Neuronal stem cell (in vitro differentiated cells): ENCODE measurements at regions not wholly inside any gene's neighbourhood (a gene's known extent, or its start where the extent isn't known, plus 50 kb on each side); places are given as distances from the start of the nearest gene placed in this dataset.

Source experiments
- DNase-seq: peaks from one replicate; pipeline ENCODE4 v3.0.0-alpha.2; 2013; ENCODE audit warnings: low spot score
- H2AFZ ChIP-seq: one replicate; pipeline ENCODE4 v1.6.1; 2013; ENCODE audit warnings: mild to moderate bottlenecking, low read length, inconsistent platforms
- H2AK5ac ChIP-seq: 2 replicates; pipeline ENCODE4 v1.6.1; 2013; ENCODE audit warnings: low read depth, mild to moderate bottlenecking, inconsistent platforms, low read length, moderate library complexity, mixed read lengths
- H2BK120ac ChIP-seq: 2 replicates; pipeline ENCODE4 v1.6.1; 2013; ENCODE audit warnings: low read depth, mild to moderate bottlenecking, inconsistent platforms, low read length, moderate library complexity, mixed read lengths
- H2BK12ac ChIP-seq: one replicate; pipeline ENCODE4 v1.6.1; 2013; ENCODE audit warnings: low read length, inconsistent platforms
- H2BK15ac ChIP-seq: 2 replicates; pipeline ENCODE4 v1.6.1; 2013; ENCODE audit warnings: mild to moderate bottlenecking, low read length, inconsistent platforms, mixed read lengths
- H2BK5ac ChIP-seq: one replicate; pipeline ENCODE4 v1.6.1; 2013; ENCODE audit warnings: inconsistent platforms, mild to moderate bottlenecking, low read length, moderate library complexity
- H3K14ac ChIP-seq: one replicate; pipeline ENCODE4 v1.6.1; 2013; ENCODE audit warnings: low read length, inconsistent platforms
- H3K18ac ChIP-seq: 2 replicates; pipeline ENCODE4 v1.6.1; 2013; ENCODE audit warnings: low read length, inconsistent platforms
- H3K23ac ChIP-seq: 2 replicates; pipeline ENCODE4 v1.6.1; 2013; ENCODE audit warnings: low read depth, mild to moderate bottlenecking, mixed read lengths, low read length, inconsistent platforms; ENCODE audit not compliant: poor library complexity
- H3K27ac ChIP-seq: replicated peaks from 3 replicates; pipeline ENCODE4 v1.5.1; 2013; ENCODE audit warnings: low read length, inconsistent platforms
- H3K27me3 ChIP-seq, 3 experiments: 2 replicates each; pipeline ENCODE4 v1.6.1; 2013; ENCODE audit warnings: low read length in 3 of 3, mild to moderate bottlenecking in 2 of 3, inconsistent platforms in 1 of 3, low read depth in 1 of 3, mixed read lengths in 1 of 3, moderate library complexity in 1 of 3; ENCODE audit not compliant: control insufficient read depth in 3 of 3, insufficient read depth in 3 of 3
- H3K36me3 ChIP-seq, 2 donors: replicated peaks in 1 of 2; 2 replicates each; pipeline ENCODE4 v1.6.1; 2013; ENCODE audit warnings: low read length in 2 of 2; ENCODE audit not compliant: control insufficient read depth in 2 of 2, insufficient read depth in 2 of 2
- H3K4ac ChIP-seq: 2 replicates; pipeline ENCODE4 v1.6.1; 2013; ENCODE audit warnings: inconsistent platforms, mild to moderate bottlenecking, low read length, moderate library complexity
- H3K4me1 ChIP-seq, 2 donors: 1 replicate in 1 of 2; 2 replicates in 1 of 2; pipeline ENCODE4 v1.6.1; 2013; ENCODE audit warnings: low read length in 2 of 2, low read depth in 1 of 2; ENCODE audit not compliant: control insufficient read depth in 2 of 2, insufficient read depth in 1 of 2
- H3K4me2 ChIP-seq: one replicate; pipeline ENCODE4 v1.6.1; 2013; ENCODE audit warnings: mild to moderate bottlenecking, low read length, inconsistent platforms; ENCODE audit not compliant: insufficient read depth, poor library complexity, severe bottlenecking
- H3K4me3 ChIP-seq, 2 donors: 2 replicates each; pipeline ENCODE4 v1.5.1; 2013; ENCODE audit warnings: low read length in 2 of 2, mild to moderate bottlenecking in 2 of 2, inconsistent platforms in 1 of 2, moderate library complexity in 1 of 2
- H3K79me1 ChIP-seq: one replicate; pipeline ENCODE4 v1.6.1; 2013; ENCODE audit warnings: low read depth, mild to moderate bottlenecking, inconsistent platforms, low read length, moderate library complexity
- H3K9ac ChIP-seq: one replicate; pipeline ENCODE4 v1.6.1; 2013; ENCODE audit warnings: mild to moderate bottlenecking, low read depth, low read length, inconsistent platforms; ENCODE audit not compliant: poor library complexity
- H3K9me3 ChIP-seq, 2 donors: replicated peaks in 1 of 2; 2 replicates each; pipeline versions ENCODE3 to v1.6.1; 2013; ENCODE audit warnings: low read length in 2 of 2, mild to moderate bottlenecking in 2 of 2, inconsistent platforms in 1 of 2, low read depth in 1 of 2, mixed read lengths in 1 of 2, moderate library complexity in 1 of 2; ENCODE audit not compliant: control insufficient read depth in 2 of 2, insufficient read depth in 1 of 2
- H4K8ac ChIP-seq: one replicate; pipeline ENCODE4 v1.6.1; 2013; ENCODE audit warnings: low read depth, mild to moderate bottlenecking, inconsistent platforms, low read length, moderate library complexity
- H4K91ac ChIP-seq: one replicate; pipeline ENCODE4 v1.6.1; 2013; ENCODE audit warnings: low read length, low read depth, mild to moderate bottlenecking, inconsistent platforms; ENCODE audit not compliant: poor library complexity
- whole genome bisulfite sequencing, 2 donors: extraction: QIAGEN DNeasy Blood & Tissue Kit; methylation state at CpG; one replicate each; pipeline ENCODE4 v1.1.7; 2013; ENCODE audit warnings: missing lambda C conversion rate in 2 of 2, mixed read lengths in 1 of 2; ENCODE audit not compliant: insufficient read length in 2 of 2, insufficient replicate concordance in 1 of 2; ENCODE audit errors: extremely low coverage in 2 of 2; 5-methylcytosine and 5-hydroxymethylcytosine counted together

- H3K23ac ChIP-seq, result no peak overlapping the region
- H2BK15ac ChIP-seq, result no peak overlapping the region
- DNase-seq, result no peak
- no peaks in the 10 kb centered on the region for H3K9me3 ChIP-seq
- H3K14ac ChIP-seq, result no peak overlapping the region
- no peak overlapping the region for H2BK5ac ChIP-seq
- no peak overlapping the region for H3K9ac ChIP-seq
- no peak overlapping the region for H3K27ac ChIP-seq
- peak overlapping the region; percentile 31 for H2AFZ ChIP-seq
- no peaks in the 10 kb centered on the region for H3K4me1 ChIP-seq
- no peak overlapping the region for H2BK12ac ChIP-seq
- no peaks in the 10 kb centered on the region for H3K79me1 ChIP-seq
- no peak overlapping the region for H4K8ac ChIP-seq
- no peaks in the 10 kb centered on the region for H3K36me3 ChIP-seq
- H3K27me3 ChIP-seq, result no peaks in the 10 kb centered on the region
- no peak overlapping the region for H2BK120ac ChIP-seq
- no peak overlapping the region for H3K4me2 ChIP-seq
- H2AK5ac ChIP-seq, result no peak overlapping the region
- no peak overlapping the region for H4K91ac ChIP-seq
- H3K4ac ChIP-seq, result no peak overlapping the region
- H3K4me3 ChIP-seq, result no peak overlapping the region
- H3K18ac ChIP-seq, result no peak overlapping the region
These were observed 730.5 kb upstream of the RGMB start for GRCh38 chr5:98042961-98043360.

- no peak overlapping the region for H3K9ac ChIP-seq
- H3K4me2 ChIP-seq, result no peak overlapping the region
- no peak for DNase-seq
- H3K23ac ChIP-seq, result no peak overlapping the region
- no peak overlapping the region for H2BK15ac ChIP-seq
- H2AK5ac ChIP-seq, result peak overlapping the region; percentile 52
- no peaks in the 10 kb centered on the region for H3K27me3 ChIP-seq
- H2BK5ac ChIP-seq, result no peak overlapping the region
- no peaks in the 10 kb centered on the region for H3K36me3 ChIP-seq
- peaks cover 1 to 6% of the 10 kb centered on the region in 2 donors for H3K9me3 ChIP-seq
- no CpG with 5 or more reads among the region's 3 CpGs for WGBS, 2 donors
- H4K8ac ChIP-seq, result no peak overlapping the region
- H3K4me1 ChIP-seq, result peaks cover 0 to 2% of the 10 kb centered on the region in 2 donors
- H3K14ac ChIP-seq, result peak overlapping the region; percentile 64
- no peak overlapping the region for H2AFZ ChIP-seq
- H4K91ac ChIP-seq, result no peak overlapping the region
- H3K18ac ChIP-seq, result no peak overlapping the region
- no peak overlapping the region for H3K4me3 ChIP-seq
- H2BK12ac ChIP-seq, result no peak overlapping the region
- H3K27ac ChIP-seq, result no peak overlapping the region
- no peaks in the 10 kb centered on the region for H3K79me1 ChIP-seq
- no peak overlapping the region for H3K4ac ChIP-seq
- no peak overlapping the region for H2BK120ac ChIP-seq
These were observed 722.9 kb upstream of the RGMB start for GRCh38 chr5:98050583-98050982.

- no peaks in the 10 kb centered on the region for H3K36me3 ChIP-seq
- no peak overlapping the region for H3K4me3 ChIP-seq
- no CpG with 5 or more reads among the region's 2 CpGs for WGBS, 2 donors
- H2BK120ac ChIP-seq, result no peak overlapping the region
- H2BK12ac ChIP-seq, result no peak overlapping the region
- no peak overlapping the region for H3K9ac ChIP-seq
- no peak overlapping the region for H3K27ac ChIP-seq
- no peak overlapping the region for H4K8ac ChIP-seq
- peaks cover 1 to 6% of the 10 kb centered on the region in 2 donors for H3K9me3 ChIP-seq
- H3K4me2 ChIP-seq, result no peak overlapping the region
- H2AK5ac ChIP-seq, result no peak overlapping the region
- H4K91ac ChIP-seq, result no peak overlapping the region
- H2BK5ac ChIP-seq, result no peak overlapping the region
- H3K4ac ChIP-seq, result no peak overlapping the region
- H2AFZ ChIP-seq, result no peak overlapping the region
- H3K4me1 ChIP-seq, result peaks cover 0 to 2% of the 10 kb centered on the region in 2 donors
- no peak for DNase-seq
- no peak overlapping the region for H3K14ac ChIP-seq
- H2BK15ac ChIP-seq, result no peak overlapping the region
- H3K23ac ChIP-seq, result no peak overlapping the region
- H3K27me3 ChIP-seq, result no peaks in the 10 kb centered on the region
- no peaks in the 10 kb centered on the region for H3K79me1 ChIP-seq
- H3K18ac ChIP-seq, result no peak overlapping the region
These were observed 720.3 kb upstream of the RGMB start for GRCh38 chr5:98053170-98053569.

GRCh38 chr5:98060148-98060547 lies 713.3 kb upstream of the RGMB start:
- no peak overlapping the region for H3K27ac ChIP-seq
- no peak overlapping the region for H3K9ac ChIP-seq
- no peak overlapping the region for H4K91ac ChIP-seq
- H2BK12ac ChIP-seq, result no peak overlapping the region
- DNase-seq, result no peak
- H3K4me3 ChIP-seq, result no peak overlapping the region
- H3K9me3 ChIP-seq, result no peaks in the 10 kb centered on the region
- H3K4me1 ChIP-seq, result peaks cover 2 to 6% of the 10 kb centered on the region in 2 donors
- H3K4me2 ChIP-seq, result no peak overlapping the region
- no peaks in the 10 kb centered on the region for H3K79me1 ChIP-seq
- H2BK120ac ChIP-seq, result no peak overlapping the region
- H2BK15ac ChIP-seq, result no peak overlapping the region
- H2AK5ac ChIP-seq, result no peak overlapping the region
- H3K14ac ChIP-seq, result no peak overlapping the region
- no peak overlapping the region for H4K8ac ChIP-seq
- no peak overlapping the region for H3K4ac ChIP-seq
- no peak overlapping the region for H3K18ac ChIP-seq
- H3K36me3 ChIP-seq, result no peaks in the 10 kb centered on the region
- no peak overlapping the region for H3K23ac ChIP-seq
- H3K27me3 ChIP-seq, result no peaks in the 10 kb centered on the region
- no peak overlapping the region for H2AFZ ChIP-seq
- no peak overlapping the region for H2BK5ac ChIP-seq
